HCT116 (cell line): ENCODE measurements at regions not wholly inside any gene's neighbourhood (a gene's known extent, or its start where the extent isn't known, plus 50 kb on each side); places are given as distances from the start of the nearest gene placed in this dataset.

Source experiments
- ATAC-seq: fragments of 200-7000 bp; cut with Tn5 transposase; 2 replicates; pipeline ENCODE4 v1.9.1; 2020; ENCODE audit warnings: mild to moderate bottlenecking, moderate library complexity
- BruUV-seq: library from RNA; stranded (reverse); fragments of 400-500 nt; replicated peaks from 2 replicates; lab custom pipeline; 2021; lab: Mats Ljungman, UMichigan
- CTCF ChIA-PET: fragments of 300-600 bp; sonication (Branson Sonifier 250); formaldehyde crosslinking; loops from one replicate; lab custom pipeline; 2021; ENCODE audit warnings: antibody characterized with exemption; lab: Charles Lee
- POLR2A ChIA-PET: fragments of 300-600, 350-600 bp; sonication (Branson Sonifier 250); formaldehyde crosslinking; loops from one replicate; lab custom pipeline; 2021; ENCODE audit warnings: antibody characterized with exemption; lab: Charles Lee
- RAD21 ChIA-PET, 2 experiments: fragments of 300-600 bp; sonication (Branson Sonifier 250); formaldehyde crosslinking; loops; one replicate each; lab custom pipeline; 2023; ENCODE audit warnings: low total read pairs in 2 of 2; ENCODE audit not compliant: uncharacterized antibody in 2 of 2, unreplicated experiment in 2 of 2, low non-redundant PET in 1 of 2; lab: Charles Lee
- DNase-seq: peaks from one replicate; pipeline ENCODE4 v3.0.0-alpha.2; 2010; ENCODE audit warnings: low read depth, low spot score
- H2AFZ ChIP-seq: fragments of 200-600 bp; shearing (Covaris generic), sonication (generic); 2 replicates; pipeline ENCODE4 v1.6.1; 2017; ENCODE audit warnings: low read depth, mixed run types, mixed read lengths, antibody characterized with exemption, low read length; ENCODE audit not compliant: poor library complexity, severe bottlenecking
- H3K27ac ChIP-seq: 2 replicates; pipeline ENCODE4 v1.5.1; 2012; ENCODE audit warnings: low read depth, low read length
- H3K27me3 ChIP-seq: fragments of 200-600 bp; sonication (generic); 2 replicates; pipeline ENCODE4 v1.6.1; 2016; ENCODE audit warnings: mixed run types, low read length, mixed read lengths; ENCODE audit not compliant: insufficient read depth
- H3K36me3 ChIP-seq, 2 experiments: fragments of 200-500 bp in 1 of 2; fragments of 200-600 bp in 1 of 2; sonication (Bioruptor generic) in 1 of 2; sonication (generic) in 1 of 2; 2 replicates each; pipeline versions ENCODE4 v1.5.1 to v1.6.1; 2014 to 2016; ENCODE audit warnings: low read length in 2 of 2, inconsistent platforms in 1 of 2, mixed read lengths in 1 of 2, mixed run types in 1 of 2; ENCODE audit not compliant: insufficient read depth in 2 of 2, control insufficient read depth in 1 of 2
- H3K4me1 ChIP-seq, 2 experiments: fragments of 200-600 bp in 1 of 2; sonication (generic) in 1 of 2; 2 replicates each; pipeline versions ENCODE4 v1.5.1 to v1.6.1; 2012 to 2017; ENCODE audit warnings: low read length in 2 of 2, inconsistent platforms in 1 of 2, mild to moderate bottlenecking in 1 of 2, mixed read lengths in 1 of 2, mixed run types in 1 of 2, moderate library complexity in 1 of 2; ENCODE audit not compliant: insufficient read depth in 2 of 2, control insufficient read depth in 1 of 2
- H3K4me2 ChIP-seq: fragments of 200-600 bp; sonication (generic); 2 replicates; pipeline ENCODE4 v1.6.1; 2017; ENCODE audit warnings: mixed run types, low read length, mixed read lengths
- H3K4me3 ChIP-seq, 2 experiments: fragments of 200-600 bp in 1 of 2; sonication (generic) in 1 of 2; replicated peaks in 1 of 2; 2 replicates each; pipeline ENCODE4 v1.5.1; 2011 to 2016; ENCODE audit warnings: low read length in 2 of 2, control low read depth in 1 of 2, low read depth in 1 of 2, mild to moderate bottlenecking in 1 of 2, mixed read lengths in 1 of 2, mixed run types in 1 of 2
- H3K79me2 ChIP-seq: fragments of 200-600 bp; sonication (generic); 2 replicates; pipeline ENCODE4 v1.6.1; 2017; ENCODE audit warnings: mild to moderate bottlenecking, mixed run types, low read length, moderate library complexity, mixed read lengths; ENCODE audit not compliant: insufficient read depth
- H3K9ac ChIP-seq: fragments of 200-600 bp; sonication (generic); 2 replicates; pipeline ENCODE4 v1.6.1; 2016; ENCODE audit warnings: low read length, mixed read lengths
- H3K9me2 ChIP-seq: fragments of 200-600 bp; sonication (generic), shearing (Covaris generic); 2 replicates; pipeline ENCODE4 v1.6.1; 2017; ENCODE audit warnings: mixed run types, mild to moderate bottlenecking, moderate library complexity; ENCODE audit not compliant: insufficient read depth
- H3K9me3 ChIP-seq, 2 experiments: fragments of 200-500 bp in 1 of 2; fragments of 200-600 bp in 1 of 2; sonication (Bioruptor generic) in 1 of 2; sonication (generic) in 1 of 2; 2 replicates each; pipeline ENCODE4 v1.6.1; 2014 to 2017; ENCODE audit warnings: low read length in 2 of 2, mixed read lengths in 2 of 2, inconsistent platforms in 1 of 2, low read depth in 1 of 2, mild to moderate bottlenecking in 1 of 2, mixed run types in 1 of 2, moderate library complexity in 1 of 2; ENCODE audit not compliant: control insufficient read depth in 1 of 2, insufficient read depth in 1 of 2
- H4K20me1 ChIP-seq: fragments of 200-600 bp; sonication (generic), shearing (Covaris generic); 2 replicates; pipeline ENCODE4 v1.6.1; 2017; ENCODE audit warnings: mixed run types, mild to moderate bottlenecking, moderate library complexity; ENCODE audit not compliant: insufficient read depth
- CBX3 ChIP-seq: IDR thresholded peaks from 2 replicates; pipeline ENCODE4 v1.6.1; 2012; ENCODE audit warnings: low read depth
- CEBPB ChIP-seq: IDR thresholded peaks from 2 replicates; pipeline ENCODE4 v1.6.1; 2012; ENCODE audit warnings: low read depth
- EGR1 ChIP-seq: IDR thresholded peaks from 2 replicates; pipeline ENCODE4 v1.6.1; 2012; ENCODE audit warnings: low read depth
- ELF1 ChIP-seq: IDR thresholded peaks from 2 replicates; pipeline ENCODE4 v1.6.1; 2012; ENCODE audit warnings: low read depth, borderline replicate concordance
- EZH2 ChIP-seq: fragments of 200-600 bp; sonication (generic); IDR thresholded peaks from 2 replicates; pipeline ENCODE4 v1.6.1; 2017; ENCODE audit warnings: antibody characterized with exemption, mixed run types
- EZH2phosphoT487 ChIP-seq: fragments of 200-600 bp; IDR thresholded peaks from 2 replicates; pipeline ENCODE4 v1.6.1; 2018; ENCODE audit warnings: antibody characterized with exemption, borderline replicate concordance
- FOSL1 ChIP-seq: IDR thresholded peaks from 2 replicates; pipeline ENCODE4 v1.6.1; 2012; ENCODE audit warnings: low read depth
- POLR2A ChIP-seq: IDR thresholded peaks from 2 replicates; pipeline ENCODE4 v1.7.0; 2011; ENCODE audit warnings: borderline replicate concordance; ENCODE audit not compliant: insufficient read depth, insufficient read length; ENCODE audit errors: extremely low read depth
- POLR2AphosphoS5 ChIP-seq: IDR thresholded peaks from 2 replicates; pipeline ENCODE4 v1.6.1; 2011; ENCODE audit warnings: mild to moderate bottlenecking, low read depth, low read length, moderate library complexity
- RAD21 ChIP-seq: IDR thresholded peaks from 2 replicates; pipeline ENCODE4 v1.6.1; 2012; ENCODE audit warnings: low read depth, mild to moderate bottlenecking
- SIN3A ChIP-seq: IDR thresholded peaks from 2 replicates; pipeline ENCODE4 v1.6.1; 2012; ENCODE audit warnings: low read depth
- SP1 ChIP-seq: IDR thresholded peaks from 2 replicates; pipeline ENCODE4 v1.6.1; 2012; ENCODE audit warnings: low read depth
- YY1 ChIP-seq: IDR thresholded peaks from 2 replicates; pipeline ENCODE4 v1.6.1; 2011; ENCODE audit warnings: low read length, low read depth, moderate library complexity, mild to moderate bottlenecking; ENCODE audit not compliant: insufficient replicate concordance; ENCODE audit errors: extremely low read depth
- ZNF274 ChIP-seq: fragments of 200-500 bp; sonication (Bioruptor generic); IDR thresholded peaks from 2 replicates; pipeline ENCODE4 v1.6.1; 2014; ENCODE audit warnings: mild to moderate bottlenecking, low read depth, low read length, inconsistent platforms
- intact Hi-C: fragments of 100-400 bp; cut with micrococcal nuclease; formaldehyde crosslinking; loops from 2 replicates; pipeline ENCODE4 v1.10.0; 2022
- TF ChIP-seq, protein P1 (sequence below): IDR thresholded peaks from 2 replicates; pipeline ENCODE4 v1.6.1; 2012
- TF ChIP-seq, protein P2 (sequence below), 3 experiments: fragments of 200-600 bp in 1 of 3; sonication (generic) in 1 of 3; IDR thresholded peaks in 2 of 3; conservative IDR thresholded peaks in 1 of 3; 2 replicates each; pipeline ENCODE4 v1.5.1; 2012 to 2017; ENCODE audit warnings: low read depth in 2 of 3, low read length in 2 of 3, antibody characterized with exemption in 1 of 3, borderline replicate concordance in 1 of 3, control low read depth in 1 of 3, mild to moderate bottlenecking in 1 of 3, mixed read lengths in 1 of 3, mixed run types in 1 of 3, moderate library complexity in 1 of 3; ENCODE audit not compliant: insufficient read depth in 1 of 3
- TF ChIP-seq, protein P3 (sequence below): IDR thresholded peaks from 2 replicates; pipeline ENCODE4 v1.6.1; 2012; ENCODE audit warnings: low read depth

DNA sequence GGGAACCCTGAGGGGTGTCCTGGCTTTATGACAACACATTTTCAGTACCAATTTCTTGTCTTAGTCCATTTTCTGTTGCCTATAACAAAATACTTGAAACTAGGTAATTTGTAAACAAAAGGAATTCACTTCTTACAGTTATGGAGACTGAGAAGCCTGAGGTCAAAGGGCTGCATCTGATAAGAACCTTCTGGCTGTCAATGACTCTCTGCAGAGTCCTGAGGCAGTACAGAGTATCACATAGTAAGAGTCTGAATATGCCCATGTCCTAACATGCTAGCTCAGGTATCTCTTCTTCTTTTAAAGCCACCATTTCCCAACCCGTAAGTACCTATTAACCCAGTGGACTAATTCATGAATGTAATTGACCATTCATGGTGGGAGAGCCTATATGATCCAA is 1458.6 kb upstream of the EYS start:
- no peaks in the 10 kb centered on the region for H3K79me2 ChIP-seq
- no peak for DNase-seq
- H3K4me1 ChIP-seq: no peaks in the 10 kb centered on the region
- H3K9me2 ChIP-seq: no peaks in the 10 kb centered on the region
- H2AFZ ChIP-seq: no peak overlapping the region
- H3K36me3 ChIP-seq: no peaks in the 10 kb centered on the region
- no peak overlapping the region for H3K4me2 ChIP-seq
- H3K27ac ChIP-seq: no peak overlapping the region
- ATAC-seq: no peak
- TF ChIP-seq, protein P1, sequence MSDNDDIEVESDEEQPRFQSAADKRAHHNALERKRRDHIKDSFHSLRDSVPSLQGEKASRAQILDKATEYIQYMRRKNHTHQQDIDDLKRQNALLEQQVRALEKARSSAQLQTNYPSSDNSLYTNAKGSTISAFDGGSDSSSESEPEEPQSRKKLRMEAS: no peak
- TF ChIP-seq CEBPB: no peak
- no peak for TF ChIP-seq POLR2AphosphoS5
- TF ChIP-seq EGR1: no peak
- no peak for TF ChIP-seq CBX3
- TF ChIP-seq YY1: no peak
- TF ChIP-seq EZH2: no peak
- no peak for TF ChIP-seq ELF1
- no peak for TF ChIP-seq SIN3A
- TF ChIP-seq POLR2A: no peak
- no peak for TF ChIP-seq SP1
- no peak for TF ChIP-seq RAD21
- TF ChIP-seq, protein P2, sequence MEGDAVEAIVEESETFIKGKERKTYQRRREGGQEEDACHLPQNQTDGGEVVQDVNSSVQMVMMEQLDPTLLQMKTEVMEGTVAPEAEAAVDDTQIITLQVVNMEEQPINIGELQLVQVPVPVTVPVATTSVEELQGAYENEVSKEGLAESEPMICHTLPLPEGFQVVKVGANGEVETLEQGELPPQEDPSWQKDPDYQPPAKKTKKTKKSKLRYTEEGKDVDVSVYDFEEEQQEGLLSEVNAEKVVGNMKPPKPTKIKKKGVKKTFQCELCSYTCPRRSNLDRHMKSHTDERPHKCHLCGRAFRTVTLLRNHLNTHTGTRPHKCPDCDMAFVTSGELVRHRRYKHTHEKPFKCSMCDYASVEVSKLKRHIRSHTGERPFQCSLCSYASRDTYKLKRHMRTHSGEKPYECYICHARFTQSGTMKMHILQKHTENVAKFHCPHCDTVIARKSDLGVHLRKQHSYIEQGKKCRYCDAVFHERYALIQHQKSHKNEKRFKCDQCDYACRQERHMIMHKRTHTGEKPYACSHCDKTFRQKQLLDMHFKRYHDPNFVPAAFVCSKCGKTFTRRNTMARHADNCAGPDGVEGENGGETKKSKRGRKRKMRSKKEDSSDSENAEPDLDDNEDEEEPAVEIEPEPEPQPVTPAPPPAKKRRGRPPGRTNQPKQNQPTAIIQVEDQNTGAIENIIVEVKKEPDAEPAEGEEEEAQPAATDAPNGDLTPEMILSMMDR (IDR thresholded peaks at IDR 0.05 in 2 of 3, conservative IDR thresholded peaks at IDR 0.05 in 1 of 3; ENCODE audit: borderline replicate concordance in 1 of 3, insufficient read depth in 1 of 3, low read depth in 2 of 3, low read length in 2 of 3): no peak
- TF ChIP-seq FOSL1: no peak
- TF ChIP-seq ZNF274: no peak
- TF ChIP-seq EZH2phosphoT487: no peak
- TF ChIP-seq, protein P3, sequence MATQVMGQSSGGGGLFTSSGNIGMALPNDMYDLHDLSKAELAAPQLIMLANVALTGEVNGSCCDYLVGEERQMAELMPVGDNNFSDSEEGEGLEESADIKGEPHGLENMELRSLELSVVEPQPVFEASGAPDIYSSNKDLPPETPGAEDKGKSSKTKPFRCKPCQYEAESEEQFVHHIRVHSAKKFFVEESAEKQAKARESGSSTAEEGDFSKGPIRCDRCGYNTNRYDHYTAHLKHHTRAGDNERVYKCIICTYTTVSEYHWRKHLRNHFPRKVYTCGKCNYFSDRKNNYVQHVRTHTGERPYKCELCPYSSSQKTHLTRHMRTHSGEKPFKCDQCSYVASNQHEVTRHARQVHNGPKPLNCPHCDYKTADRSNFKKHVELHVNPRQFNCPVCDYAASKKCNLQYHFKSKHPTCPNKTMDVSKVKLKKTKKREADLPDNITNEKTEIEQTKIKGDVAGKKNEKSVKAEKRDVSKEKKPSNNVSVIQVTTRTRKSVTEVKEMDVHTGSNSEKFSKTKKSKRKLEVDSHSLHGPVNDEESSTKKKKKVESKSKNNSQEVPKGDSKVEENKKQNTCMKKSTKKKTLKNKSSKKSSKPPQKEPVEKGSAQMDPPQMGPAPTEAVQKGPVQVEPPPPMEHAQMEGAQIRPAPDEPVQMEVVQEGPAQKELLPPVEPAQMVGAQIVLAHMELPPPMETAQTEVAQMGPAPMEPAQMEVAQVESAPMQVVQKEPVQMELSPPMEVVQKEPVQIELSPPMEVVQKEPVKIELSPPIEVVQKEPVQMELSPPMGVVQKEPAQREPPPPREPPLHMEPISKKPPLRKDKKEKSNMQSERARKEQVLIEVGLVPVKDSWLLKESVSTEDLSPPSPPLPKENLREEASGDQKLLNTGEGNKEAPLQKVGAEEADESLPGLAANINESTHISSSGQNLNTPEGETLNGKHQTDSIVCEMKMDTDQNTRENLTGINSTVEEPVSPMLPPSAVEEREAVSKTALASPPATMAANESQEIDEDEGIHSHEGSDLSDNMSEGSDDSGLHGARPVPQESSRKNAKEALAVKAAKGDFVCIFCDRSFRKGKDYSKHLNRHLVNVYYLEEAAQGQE: no peak
- no TSS peak for BruUV-seq
- ChIA-PET CTCF (no interaction called here), POLR2A (no interaction called here), RAD21 (no interaction called here)
- no peaks in the 10 kb centered on the region for H3K27me3 ChIP-seq
- peaks cover 13 to 20% of the 10 kb centered on the region in 2 experiments; a peak in 3 of 4 replicates for H3K9me3 ChIP-seq
- no peak overlapping the region for H3K4me3 ChIP-seq
- H4K20me1 ChIP-seq: no peaks in the 10 kb centered on the region
- no peak overlapping the region for H3K9ac ChIP-seq
- intact Hi-C loops: no loop called here
